ENCODE measurements at regions not wholly inside any gene's neighbourhood (a gene's known extent, or its start where the extent isn't known, plus 50 kb on each side); places are given as distances from the start of the nearest gene placed in this dataset.

- no TSS peak for BruUV-seq (replicated peaks)
- CTCF ChIA-PET: no interaction called here
- Mint-ChIP-seq H3K27me3 (ENCODE audit: unreplicated experiment) (no peaks in the 10 kb centered on the region), H3K36me3 (ENCODE audit: insufficient read depth, unreplicated experiment) (no peaks in the 10 kb centered on the region), H3K4me1 (ENCODE audit: low read depth, unreplicated experiment) (peaks cover 33% of the 10 kb centered on the region), H3K27ac (ENCODE audit: unreplicated experiment) (no peak overlapping the region), H3K9me3 (ENCODE audit: low read depth, unreplicated experiment) (no peaks in the 10 kb centered on the region), H3K4me3 (ENCODE audit: low read depth, unreplicated experiment) (no peak overlapping the region)
- intact Hi-C loops (cut with micrococcal nuclease; ENCODE audit: unreplicated experiment): no loop called here
- DNase-seq: no peak
- TF ChIP-seq CTCF (IDR thresholded peaks at IDR 0.05; ENCODE audit: unreplicated experiment): no peak
Measured at GRCh38 chr6:144893680-144894151, 608.6 kb downstream of the UTRN start.

DNA sequence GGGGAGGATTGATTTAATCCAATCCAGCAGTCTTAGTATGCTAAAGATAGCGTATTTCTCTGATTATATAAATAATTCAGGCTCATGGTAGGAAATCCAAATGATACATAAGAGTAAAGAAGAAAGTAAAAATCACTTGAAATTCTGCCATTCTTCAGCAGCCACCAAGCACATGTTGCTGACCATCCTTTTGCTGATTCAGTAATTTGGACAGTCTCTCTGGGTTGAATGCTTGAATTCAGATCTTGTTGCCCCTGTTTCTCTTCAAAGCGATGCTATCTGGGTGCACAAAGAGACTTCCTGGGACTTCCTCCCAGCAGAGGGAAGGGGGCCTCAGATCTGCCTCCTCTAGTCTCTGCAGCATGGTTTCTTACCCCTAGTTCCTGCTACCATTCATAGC lies 609.1 kb downstream of the UTRN start:
- CTCF ChIA-PET: no interaction called here
- intact Hi-C loops (cut with micrococcal nuclease; ENCODE audit: unreplicated experiment): no loop called here
- Mint-ChIP-seq H3K4me3 (ENCODE audit: low read depth, unreplicated experiment) (no peak overlapping the region), H3K27ac (ENCODE audit: unreplicated experiment) (no peak overlapping the region), H3K27me3 (ENCODE audit: unreplicated experiment) (no peaks in the 10 kb centered on the region), H3K36me3 (ENCODE audit: insufficient read depth, unreplicated experiment) (no peaks in the 10 kb centered on the region), H3K4me1 (ENCODE audit: low read depth, unreplicated experiment) (peaks cover 33% of the 10 kb centered on the region), H3K9me3 (ENCODE audit: low read depth, unreplicated experiment) (no peaks in the 10 kb centered on the region)
- no TSS peak for BruUV-seq (replicated peaks)
- no peak for TF ChIP-seq CTCF (IDR thresholded peaks at IDR 0.05; ENCODE audit: unreplicated experiment)
- no peak for DNase-seq

- BruUV-seq (replicated peaks): no TSS peak
- intact Hi-C loops (cut with micrococcal nuclease; ENCODE audit: unreplicated experiment): no loop called here
- CTCF ChIA-PET: no interaction called here
- H3K9me3 Mint-ChIP-seq (ENCODE audit: low read depth, unreplicated experiment): no peaks in the 10 kb centered on the region
- no peak for TF ChIP-seq CTCF (IDR thresholded peaks at IDR 0.05; ENCODE audit: unreplicated experiment)
- H3K4me3 Mint-ChIP-seq (ENCODE audit: low read depth, unreplicated experiment): no peak overlapping the region
- no peaks in the 10 kb centered on the region for H3K27me3 Mint-ChIP-seq (ENCODE audit: unreplicated experiment)
- H3K36me3 Mint-ChIP-seq (ENCODE audit: insufficient read depth, unreplicated experiment): no peaks in the 10 kb centered on the region
- peak overlapping the region; percentile 25 for H3K27ac Mint-ChIP-seq (ENCODE audit: unreplicated experiment)
- DNase-seq: no peak
- peaks cover 33% of the 10 kb centered on the region for H3K4me1 Mint-ChIP-seq (ENCODE audit: low read depth, unreplicated experiment)
Measured at GRCh38 chr6:144895313-144896278, 610.5 kb downstream of the UTRN start.

DNA sequence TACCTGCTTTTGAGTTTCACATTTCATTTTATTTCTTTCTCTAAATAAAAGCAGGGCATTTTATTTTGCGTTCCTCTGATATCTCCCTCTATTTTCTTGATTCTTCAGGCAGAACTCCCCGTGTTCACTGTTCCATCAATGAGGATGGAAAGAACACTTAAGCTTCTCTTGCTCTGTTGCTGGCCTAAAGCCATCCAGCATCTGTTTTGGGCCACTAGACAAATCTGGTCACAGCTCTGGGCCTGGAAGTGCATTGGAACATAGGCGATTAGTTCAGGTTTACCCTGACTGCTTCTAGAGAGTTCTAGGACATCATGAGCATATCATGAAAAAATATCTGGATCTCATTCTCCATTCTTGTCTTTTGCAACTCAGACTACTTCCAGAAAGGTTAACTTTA lies 611.2 kb downstream of the UTRN start:
- no peak for TF ChIP-seq CTCF (IDR thresholded peaks at IDR 0.05; ENCODE audit: unreplicated experiment)
- no TSS peak for BruUV-seq (replicated peaks)
- intact Hi-C loops (cut with micrococcal nuclease; ENCODE audit: unreplicated experiment): no loop called here
- Mint-ChIP-seq H3K4me3 (ENCODE audit: low read depth, unreplicated experiment) (no peak overlapping the region), H3K9me3 (ENCODE audit: low read depth, unreplicated experiment) (no peaks in the 10 kb centered on the region), H3K27me3 (ENCODE audit: unreplicated experiment) (no peaks in the 10 kb centered on the region), H3K36me3 (ENCODE audit: insufficient read depth, unreplicated experiment) (no peaks in the 10 kb centered on the region), H3K4me1 (ENCODE audit: low read depth, unreplicated experiment) (peaks cover 33% of the 10 kb centered on the region), H3K27ac (ENCODE audit: unreplicated experiment) (peak overlapping the region; percentile 25)
- DNase-seq: no peak
- CTCF ChIA-PET: no interaction called here
